Stimulated activated CD4-positive, alpha-beta T cell treated with anti-CD3 and anti-CD28 coated beads, Interleukin-12 subunit alpha, Interleukin-12 subunit beta, amount 100 ng/mL, for 4 hours (primary cell): ENCODE measurements at regions not wholly inside any gene's neighbourhood (a gene's known extent, or its start where the extent isn't known, plus 50 kb on each side); places are given as distances from the start of the nearest gene placed in this dataset.
"Not testable (repeated sequence)": the region's sequence is repeated elsewhere in the genome, so short reads cannot be mapped to it uniquely, and the experiment has no call there.

Experiments
- DNase-seq: peaks from one replicate; pipeline ENCODE4 v3.0.0-alpha.2; 2020

- DNase-seq = no peak
Observed at GRCh38 chrX:63285375-63285774, 65.8 kb downstream of the SPIN4 start.

DNA sequence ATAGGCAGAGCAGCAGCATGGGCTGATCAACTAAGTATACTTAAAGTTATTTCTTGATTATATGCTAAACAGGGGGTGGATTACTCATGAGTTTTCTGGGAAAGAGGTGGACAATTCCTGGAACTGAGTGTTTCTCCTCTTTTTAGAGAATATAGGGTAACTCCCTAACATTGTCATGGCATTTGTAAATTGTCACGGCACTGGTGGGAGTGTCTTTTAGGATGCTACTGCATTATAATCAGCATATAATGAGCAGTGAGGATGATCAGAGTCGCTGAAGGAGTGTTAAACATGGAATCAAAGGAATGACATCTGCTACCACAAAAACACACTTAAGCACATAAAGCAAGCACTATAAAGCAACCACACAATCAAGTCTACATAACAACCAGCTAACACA is 66.5 kb downstream of the SPIN4 start:
- DNase-seq = no peak

DNA sequence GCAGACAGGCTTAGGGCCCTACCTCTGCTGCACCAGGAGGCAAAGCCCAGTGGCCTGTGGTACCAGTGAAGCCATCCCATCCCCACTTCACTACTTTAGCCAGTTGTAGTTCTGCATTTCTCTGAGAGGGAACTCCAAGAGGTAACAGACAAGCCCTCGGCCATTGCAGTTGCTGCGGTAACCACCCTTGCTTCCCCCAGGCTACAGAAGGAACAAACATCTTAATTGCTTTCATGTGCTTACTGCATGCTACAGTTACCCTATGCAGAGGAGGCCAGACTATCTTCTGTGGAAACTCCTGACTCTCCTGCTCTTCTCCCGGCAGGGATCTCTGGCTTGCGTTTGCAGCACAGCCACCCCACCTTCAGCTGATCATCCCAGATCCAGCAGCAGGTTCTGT is 67.8 kb downstream of the SPIN4 start:
- no peak for DNase-seq

GRCh38 chrX:63282828-63283227 is 68.3 kb downstream of the SPIN4 start:
- no peak for DNase-seq

GRCh38 chrX:63282077-63282476 is 69.1 kb downstream of the SPIN4 start:
- DNase-seq = no peak

- no peak for DNase-seq
Observed at GRCh38 chrX:63281465-63281864, 69.7 kb downstream of the SPIN4 start.

DNA sequence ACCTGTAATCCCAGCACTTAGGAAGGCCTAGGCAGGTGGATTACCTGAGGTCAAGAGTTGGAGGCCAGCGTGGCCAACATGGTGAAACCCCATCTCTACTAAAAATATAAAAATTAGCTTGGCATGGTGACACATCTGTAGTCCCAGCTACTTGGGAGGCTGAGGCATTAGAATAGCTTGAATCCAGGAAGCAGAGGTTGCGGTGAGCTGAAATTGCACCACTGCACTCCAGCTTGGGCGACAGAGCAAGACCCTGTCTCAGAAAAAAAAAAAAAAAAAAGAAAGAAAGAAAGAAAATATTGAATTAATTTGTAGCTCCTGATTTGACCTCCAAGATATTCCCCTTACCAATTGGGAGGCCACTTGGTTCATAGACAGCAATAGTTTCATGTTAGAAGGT is 73.7 kb downstream of the SPIN4 start:
- DNase-seq = not testable (repeated sequence)

- no peak for DNase-seq
Observed at GRCh38 chrX:63275127-63275526, 76.0 kb downstream of the SPIN4 start.

DNA sequence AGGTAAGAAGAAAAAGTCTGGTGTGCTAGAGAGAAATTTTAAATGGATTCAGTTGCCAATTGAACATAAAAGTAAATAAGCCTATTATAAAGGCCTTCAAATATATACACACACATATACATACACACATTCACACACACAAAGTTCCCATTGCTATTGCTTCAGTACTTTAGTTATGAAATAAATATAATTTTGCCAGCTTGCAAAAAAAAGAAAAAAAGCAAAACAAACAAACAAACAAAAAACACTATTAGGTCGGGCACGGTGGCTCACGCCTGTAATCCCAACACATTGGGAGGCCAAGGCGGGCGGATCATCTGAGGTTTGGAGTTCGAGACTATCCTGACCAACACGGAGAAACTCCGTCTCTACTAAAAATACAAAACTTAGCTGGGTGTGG is 80.3 kb downstream of the SPIN4 start:
- DNase-seq = no peak

DNA sequence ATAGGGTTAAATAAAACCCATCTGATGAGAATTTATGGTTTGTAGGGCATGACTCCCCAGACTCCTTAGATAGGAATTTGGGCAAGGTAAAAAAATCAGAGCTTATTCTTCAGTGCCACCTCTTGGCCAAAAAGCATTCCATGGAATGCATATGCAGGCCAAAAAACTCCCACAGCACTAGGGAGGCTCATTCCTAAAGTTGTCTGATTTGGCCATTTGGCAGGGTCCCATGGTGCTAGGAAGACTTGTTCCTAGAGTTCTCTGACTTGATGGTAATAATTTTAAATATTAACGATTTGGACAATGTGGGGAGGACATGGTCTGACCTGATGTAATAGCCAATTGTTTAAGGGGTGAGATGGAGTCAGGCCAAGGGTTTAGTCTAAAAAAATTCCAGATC is 93.0 kb downstream of the SPIN4 start:
- no peak for DNase-seq

GRCh38 chrX:63250253-63250868 is 100.8 kb downstream of the SPIN4 start:
- DNase-seq = no peak

DNA sequence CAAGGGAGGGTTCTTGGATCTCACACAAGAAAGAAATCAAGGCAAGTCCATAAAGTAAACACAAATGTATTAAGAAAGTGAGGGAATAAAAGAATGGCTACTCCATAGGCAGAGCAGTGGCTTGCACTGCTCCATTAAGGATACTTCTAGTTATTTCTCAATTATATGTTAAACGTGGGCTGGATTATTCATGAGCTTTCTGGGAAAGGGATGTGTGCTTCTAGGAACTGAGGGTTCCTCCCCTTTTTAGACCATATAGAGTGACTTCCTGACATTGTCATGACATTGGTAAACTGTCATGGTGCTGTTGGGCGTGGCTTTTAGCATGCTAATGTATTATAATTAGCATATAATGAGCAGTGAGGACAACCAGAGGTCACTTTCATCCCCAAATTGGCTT is 108.4 kb downstream of the SPIN4 start:
- DNase-seq = not testable (repeated sequence)

GRCh38 chrX:63235963-63236362 is 115.2 kb downstream of the SPIN4 start:
- DNase-seq = not testable (repeated sequence)

GRCh38 chrX:63233013-63233412 is 118.1 kb downstream of the SPIN4 start:
- DNase-seq = not testable (repeated sequence)

DNA sequence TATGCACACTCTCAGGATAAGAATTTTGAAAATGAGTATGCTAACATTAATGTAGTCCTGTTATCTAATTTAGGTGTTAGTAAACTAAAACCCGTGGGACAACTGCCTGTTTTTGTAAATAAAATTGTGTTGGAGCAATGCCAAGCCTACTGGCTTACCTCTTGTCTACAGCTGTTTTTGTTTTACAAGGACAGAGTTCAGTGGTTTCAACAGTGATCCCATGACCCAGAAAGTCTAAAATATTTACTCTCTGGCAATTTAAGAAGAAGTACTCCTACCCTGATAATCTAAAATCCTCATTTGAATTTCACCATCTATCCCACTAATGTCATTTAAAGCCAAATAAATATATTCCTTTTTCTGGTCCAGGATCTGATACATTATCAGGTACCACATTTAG is 132.9 kb downstream of the SPIN4 start:
- not testable (repeated sequence) for DNase-seq

DNA sequence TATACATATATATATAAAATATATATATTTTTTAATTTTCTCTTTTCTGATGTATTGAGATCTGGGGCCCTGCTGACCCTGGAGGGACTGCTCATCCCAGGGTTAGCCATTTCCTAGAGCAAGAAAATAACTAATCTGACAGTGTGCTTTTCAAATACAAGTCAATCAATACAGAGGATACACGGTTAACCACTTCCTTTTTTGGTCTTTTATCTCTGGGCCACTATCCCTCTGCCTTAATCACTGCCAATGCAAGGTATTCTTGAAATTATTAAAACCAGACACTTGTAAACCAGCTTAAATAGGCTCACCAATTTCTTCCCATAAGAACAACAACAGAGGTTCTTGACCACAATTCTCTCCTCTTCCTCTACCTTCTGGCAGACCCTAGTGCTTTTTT is 133.6 kb downstream of the SPIN4 start:
- DNase-seq = not testable (repeated sequence)

- not testable (repeated sequence) for DNase-seq
Observed at GRCh38 chrX:63209645-63210044, 141.5 kb downstream of the SPIN4 start.

DNA sequence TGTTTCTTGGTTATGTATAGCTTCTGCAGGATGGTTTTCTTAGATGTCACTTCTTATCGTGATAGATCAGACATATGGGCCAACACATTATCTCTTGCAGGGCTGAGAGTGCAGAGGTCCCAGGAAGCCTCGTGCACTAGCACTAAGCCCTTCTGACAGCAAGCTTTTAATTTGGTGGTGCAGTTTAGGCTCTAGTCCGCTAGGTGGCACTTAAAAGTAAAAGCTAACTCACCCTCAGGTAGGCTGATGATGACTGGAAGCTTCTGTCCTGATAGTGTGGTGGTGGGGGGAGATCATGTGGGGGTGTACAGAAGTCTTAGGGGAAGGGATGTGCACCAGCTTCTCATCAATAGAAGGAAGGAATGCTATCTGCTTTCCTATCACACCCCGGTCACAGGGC is 142.0 kb downstream of the SPIN4 start:
- DNase-seq = not testable (repeated sequence)

- DNase-seq = not testable (repeated sequence)
Observed at GRCh38 chrX:63204266-63205074, 146.7 kb downstream of the SPIN4 start.

- not testable (repeated sequence) for DNase-seq
Observed at GRCh38 chrX:63201987-63202386, 149.1 kb downstream of the SPIN4 start.

GRCh38 chrX:63198693-63199092 is 152.4 kb downstream of the SPIN4 start:
- not testable (repeated sequence) for DNase-seq

DNA sequence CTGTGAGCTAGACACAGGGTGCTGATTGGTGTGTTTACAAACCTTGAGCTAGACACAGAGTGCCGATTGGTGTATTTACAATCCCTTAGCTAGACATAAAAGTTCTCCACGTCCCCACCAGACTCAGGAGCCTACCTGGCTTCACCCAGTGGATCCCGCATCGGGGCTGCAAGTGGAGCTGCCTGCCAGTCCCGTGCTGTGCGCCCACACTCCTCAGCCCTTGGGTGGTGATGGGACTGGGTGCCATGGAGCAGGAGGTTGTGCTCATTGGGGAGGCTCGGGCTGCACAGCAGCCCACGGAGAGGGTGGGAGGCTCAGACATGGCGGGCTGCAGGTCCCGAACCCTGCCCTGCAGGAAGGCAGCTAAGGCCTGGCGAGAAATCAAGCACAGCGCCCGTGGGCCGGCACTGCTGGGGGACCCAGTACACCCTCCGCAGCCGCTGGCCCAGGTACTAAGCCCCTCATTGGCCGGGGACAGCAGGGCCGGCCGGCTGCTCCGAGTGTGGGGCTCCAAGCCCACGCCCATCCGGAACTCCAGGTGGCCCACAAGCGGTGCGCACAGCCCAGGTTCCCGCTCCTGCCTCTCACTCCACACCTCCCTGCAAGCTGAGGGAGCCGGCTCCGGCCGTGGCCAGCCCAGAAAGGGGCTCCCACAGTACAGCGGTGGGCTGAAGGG is 158.6 kb downstream of the SPIN4 start:
- DNase-seq = not testable (repeated sequence)

GRCh38 chrX:63186137-63186536 is 165.0 kb downstream of the SPIN4 start:
- DNase-seq = no peak

GRCh38 chrX:63179852-63180251 is 171.3 kb downstream of the SPIN4 start:
- not testable (repeated sequence) for DNase-seq
